Endothelial cell of umbilical vein (primary cell): ENCODE measurements at regions not wholly inside any gene's neighbourhood (a gene's known extent, or its start where the extent isn't known, plus 50 kb on each side); places are given as distances from the start of the nearest gene placed in this dataset.

ENCODE experiments used
- BruUV-seq: library from RNA; stranded (reverse); fragments of 400-500 nt; replicated peaks from 2 replicates; lab custom pipeline; 2021; lab: Mats Ljungman, UMichigan
- CTCF ChIA-PET: fragments of 300-600, 350-600 bp; sonication (Branson Sonifier 250); formaldehyde crosslinking; loops from one replicate; lab custom pipeline; 2021; ENCODE audit warnings: antibody characterized with exemption, inconsistent platforms; lab: Charles Lee
- POLR2A ChIA-PET: fragments of 300-600, 350-600 bp; sonication (Branson Sonifier 250); formaldehyde crosslinking; loops from one replicate; lab custom pipeline; 2021; ENCODE audit warnings: antibody characterized with exemption, inconsistent platforms; lab: Charles Lee
- DNase-seq: peaks from one replicate; pipeline ENCODE4 v3.0.0-alpha.2; 2011; ENCODE audit warnings: low read depth, low spot score
- FAIRE-seq: peaks from 2 replicates; lab custom pipeline; 2011; peaks lifted over from hg19 to GRCh38; lab: Jason Lieb, UNC
- H2AFZ ChIP-seq: 2 replicates; pipeline ENCODE4 v1.6.0; 2012; ENCODE audit warnings: low read depth, low read length, control low read depth, inconsistent platforms
- H3K27ac ChIP-seq: 2 replicates; pipeline ENCODE4 v1.5.1; 2011; ENCODE audit warnings: low read depth, mild to moderate bottlenecking, control low read depth, low read length, moderate library complexity; ENCODE audit not compliant: insufficient read depth
- H3K27me3 ChIP-seq, 2 experiments: 2 replicates each; pipeline versions ENCODE4 v1.6.0 to v1.6.1; 2011; ENCODE audit warnings: low read length in 2 of 2, mixed read lengths in 1 of 2; ENCODE audit not compliant: control insufficient read depth in 2 of 2, insufficient read depth in 2 of 2
- H3K36me3 ChIP-seq, 2 experiments: 2 replicates in 1 of 2; 3 replicates in 1 of 2; pipeline ENCODE4 v1.5.1; 2011; ENCODE audit warnings: low read length in 2 of 2, mild to moderate bottlenecking in 1 of 2, moderate library complexity in 1 of 2; ENCODE audit not compliant: control insufficient read depth in 2 of 2, insufficient read depth in 2 of 2; ENCODE audit errors: extremely low read depth in 1 of 2
- H3K4me1 ChIP-seq: 3 replicates; pipeline ENCODE4 v1.5.1; 2011; ENCODE audit warnings: mild to moderate bottlenecking, low read length; ENCODE audit not compliant: control insufficient read depth, insufficient read depth; ENCODE audit errors: extremely low read depth
- H3K4me2 ChIP-seq: 2 replicates; pipeline ENCODE4 v1.6.1; 2011; ENCODE audit warnings: low read length, control low read depth, mixed read lengths; ENCODE audit not compliant: insufficient read depth
- H3K4me3 ChIP-seq, 3 experiments: fragments of 200-600 bp in 1 of 3; sonication (generic), shearing (Covaris generic) in 1 of 3; replicated peaks in 1 of 3; 2 replicates each; pipeline ENCODE4 v1.5.1; 2011 to 2016; ENCODE audit warnings: control low read depth in 3 of 3, low read length in 3 of 3, mild to moderate bottlenecking in 2 of 3, inconsistent platforms in 1 of 3, low read depth in 1 of 3, moderate library complexity in 1 of 3; ENCODE audit not compliant: insufficient read depth in 1 of 3
- H3K79me2 ChIP-seq: 2 replicates; pipeline ENCODE4 v1.6.0; 2012; ENCODE audit warnings: low read length, inconsistent platforms; ENCODE audit not compliant: control insufficient read depth, insufficient read depth
- H3K9ac ChIP-seq: replicated peaks from 2 replicates; pipeline ENCODE3; 2011; ENCODE audit warnings: low read length, control low read depth; ENCODE audit not compliant: insufficient read depth; ENCODE audit errors: extremely low read depth
- H3K9me1 ChIP-seq: replicated peaks from 3 replicates; pipeline ENCODE4 v1.6.0; 2011; ENCODE audit warnings: mild to moderate bottlenecking, low read length; ENCODE audit not compliant: control insufficient read depth, insufficient read depth; ENCODE audit errors: extremely low read depth
- H3K9me3 ChIP-seq: replicated peaks from 2 replicates; pipeline ENCODE4 v1.5.1; 2012; ENCODE audit warnings: low read length, inconsistent platforms; ENCODE audit not compliant: control insufficient read depth, insufficient read depth
- H4K20me1 ChIP-seq: replicated peaks from 2 replicates; pipeline ENCODE3; 2011; ENCODE audit warnings: mild to moderate bottlenecking, low read length; ENCODE audit not compliant: control insufficient read depth, insufficient read depth; ENCODE audit errors: extremely low read depth
- JUN ChIP-seq: IDR thresholded peaks from 2 replicates; pipeline ENCODE4 v1.6.1; 2011; ENCODE audit warnings: borderline replicate concordance, low read depth; ENCODE audit not compliant: insufficient read length, insufficient read depth
- dilution Hi-C: fragments of 300-500 bp; cut with MboI; formaldehyde crosslinking; loops from one replicate; pipeline ENCODE4 v1.15.0; 2019; ENCODE audit warnings: low sequenced_read_pairs; ENCODE audit not compliant: extremely low pct_ligation_motif_present
- intact Hi-C: fragments of 100-400 bp; cut with micrococcal nuclease; formaldehyde crosslinking; loops from one replicate; pipeline ENCODE4 v1.10.0; 2022
- TF ChIP-seq, protein P1 (sequence below): IDR thresholded peaks from 2 replicates; pipeline ENCODE4 v1.6.1; 2011; ENCODE audit not compliant: insufficient read depth, insufficient read length

DNA sequence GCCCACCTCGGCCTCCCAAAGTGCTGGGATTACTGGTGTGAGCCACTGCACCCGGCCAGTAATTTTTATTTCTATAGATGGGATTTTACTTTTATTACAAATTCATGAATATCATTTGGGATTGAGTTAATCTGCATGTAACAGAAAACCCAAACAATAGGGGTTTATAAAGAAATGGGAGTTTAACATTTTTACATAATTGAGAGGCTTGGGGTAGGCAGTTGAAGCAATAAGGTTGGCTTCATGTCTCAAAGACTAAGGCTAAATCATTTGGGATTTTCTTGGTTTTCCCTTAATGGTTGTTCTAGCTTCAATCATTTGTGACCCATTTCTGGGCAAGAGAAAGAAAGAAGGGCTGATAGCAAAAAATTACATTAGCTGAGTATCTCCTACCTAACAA is 118.7 kb upstream of the FOXD3 start:
- dilution Hi-C loops (no loop called here), intact Hi-C loops (no loop called here)
- CTCF ChIA-PET = no interaction called here
- TF ChIP-seq JUN = no peak
- no peaks in the 10 kb centered on the region for H3K36me3 ChIP-seq
- H3K4me1 ChIP-seq = no peaks in the 10 kb centered on the region
- peaks cover 2 to 22% of the 10 kb centered on the region in 2 experiments for H3K27me3 ChIP-seq
- POLR2A ChIA-PET = no interaction called here
- H3K9ac ChIP-seq = no peak overlapping the region
- H3K27ac ChIP-seq = no peak overlapping the region
- DNase-seq = no peak
- no peaks in the 10 kb centered on the region for H3K79me2 ChIP-seq
- H3K9me3 ChIP-seq = no peaks in the 10 kb centered on the region
- no peak overlapping the region for H2AFZ ChIP-seq
- BruUV-seq = no TSS peak
- H3K4me2 ChIP-seq = no peak overlapping the region
- no peaks in the 10 kb centered on the region for H4K20me1 ChIP-seq
- no peak overlapping the region for H3K4me3 ChIP-seq
- FAIRE-seq = no peak
- H3K9me1 ChIP-seq = no peaks in the 10 kb centered on the region

DNA sequence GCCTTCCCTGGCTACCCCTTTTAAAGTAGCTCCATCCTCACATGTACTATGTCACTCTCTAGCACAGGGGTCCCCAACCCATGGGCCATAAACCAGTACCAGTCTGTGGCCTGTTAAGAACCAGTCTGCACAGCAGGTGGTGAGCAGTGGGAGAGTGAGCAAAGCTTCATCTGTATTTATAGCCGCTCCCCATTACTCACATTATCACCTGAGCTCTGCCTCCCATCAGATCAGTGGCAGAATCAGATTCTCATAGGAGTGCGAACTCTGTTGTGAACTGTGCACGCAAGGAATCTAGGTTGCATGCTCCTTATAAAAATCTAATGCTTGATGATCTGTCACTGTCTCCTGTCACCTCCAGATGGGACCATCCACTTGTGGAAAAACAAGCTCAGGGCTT is 116.6 kb upstream of the FOXD3 start:
- TF ChIP-seq JUN = no peak
- TF ChIP-seq, protein P1, sequence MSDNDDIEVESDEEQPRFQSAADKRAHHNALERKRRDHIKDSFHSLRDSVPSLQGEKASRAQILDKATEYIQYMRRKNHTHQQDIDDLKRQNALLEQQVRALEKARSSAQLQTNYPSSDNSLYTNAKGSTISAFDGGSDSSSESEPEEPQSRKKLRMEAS = no peak
- no peak overlapping the region for H3K27ac ChIP-seq
- POLR2A ChIA-PET = no interaction called here
- no peak overlapping the region for H3K4me2 ChIP-seq
- H3K4me1 ChIP-seq = no peaks in the 10 kb centered on the region
- H3K36me3 ChIP-seq = no peaks in the 10 kb centered on the region
- no peaks in the 10 kb centered on the region for H3K9me3 ChIP-seq
- no TSS peak for BruUV-seq
- no peak overlapping the region for H3K4me3 ChIP-seq
- peaks cover 0 to 2% of the 10 kb centered on the region in 2 experiments for H3K27me3 ChIP-seq
- CTCF ChIA-PET = no interaction called here
- no peak overlapping the region for H2AFZ ChIP-seq
- H3K79me2 ChIP-seq = no peaks in the 10 kb centered on the region
- no peak overlapping the region for H3K9ac ChIP-seq
- no peaks in the 10 kb centered on the region for H4K20me1 ChIP-seq
- dilution Hi-C loops (no loop called here), intact Hi-C loops (no loop called here)
- DNase-seq = no peak
- no peak for FAIRE-seq
- H3K9me1 ChIP-seq = no peaks in the 10 kb centered on the region
